ENCODE measurements at regions not wholly inside any gene's neighbourhood (a gene's known extent, or its start where the extent isn't known, plus 50 kb on each side); places are given as distances from the start of the nearest gene placed in this dataset.

DNA sequence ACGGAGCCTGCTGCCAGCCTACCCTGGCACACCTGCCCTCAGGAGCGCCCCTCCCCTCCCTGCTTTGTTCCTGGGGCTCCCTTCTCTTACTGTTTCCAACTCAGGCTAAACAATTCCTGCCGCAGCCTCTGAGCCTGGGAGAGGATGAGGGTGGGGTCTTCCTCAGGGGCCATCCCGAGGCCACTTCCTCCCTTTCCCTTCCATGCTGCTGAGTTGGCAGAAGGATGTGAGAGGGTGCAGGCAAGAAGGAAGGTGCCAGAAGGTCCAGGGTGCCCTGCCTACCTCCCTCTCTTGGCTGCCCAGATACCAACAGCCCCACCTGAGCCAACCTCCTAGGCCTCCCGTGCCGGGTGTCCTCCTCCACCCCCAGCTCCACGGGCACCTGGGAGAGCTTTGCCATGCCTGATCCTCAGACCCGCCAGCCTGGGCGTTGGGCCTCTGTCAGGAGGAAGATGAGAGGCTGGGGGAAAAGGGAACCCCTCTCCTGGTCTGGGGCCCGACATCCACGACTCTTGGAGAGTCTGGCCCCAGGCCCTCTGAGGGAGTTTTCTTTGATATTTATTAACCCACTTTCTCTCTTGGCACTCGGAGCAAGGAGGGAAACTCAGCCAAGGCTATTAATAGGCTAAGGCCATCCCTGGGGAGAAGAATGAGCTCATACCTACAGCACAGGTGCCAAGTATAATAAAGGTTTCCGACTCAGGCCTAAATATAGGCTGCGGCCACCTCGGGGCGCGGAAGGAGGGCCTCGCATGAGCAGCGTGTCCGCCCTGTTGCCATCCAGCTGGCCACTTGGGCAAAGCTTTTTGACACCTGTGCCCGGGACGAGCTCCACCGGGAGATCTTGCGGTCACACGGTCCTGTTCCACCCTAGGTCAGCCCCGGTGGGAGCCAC, 232.0 kb downstream of the ENGASE start:
- no peak for DNase-seq

DNA sequence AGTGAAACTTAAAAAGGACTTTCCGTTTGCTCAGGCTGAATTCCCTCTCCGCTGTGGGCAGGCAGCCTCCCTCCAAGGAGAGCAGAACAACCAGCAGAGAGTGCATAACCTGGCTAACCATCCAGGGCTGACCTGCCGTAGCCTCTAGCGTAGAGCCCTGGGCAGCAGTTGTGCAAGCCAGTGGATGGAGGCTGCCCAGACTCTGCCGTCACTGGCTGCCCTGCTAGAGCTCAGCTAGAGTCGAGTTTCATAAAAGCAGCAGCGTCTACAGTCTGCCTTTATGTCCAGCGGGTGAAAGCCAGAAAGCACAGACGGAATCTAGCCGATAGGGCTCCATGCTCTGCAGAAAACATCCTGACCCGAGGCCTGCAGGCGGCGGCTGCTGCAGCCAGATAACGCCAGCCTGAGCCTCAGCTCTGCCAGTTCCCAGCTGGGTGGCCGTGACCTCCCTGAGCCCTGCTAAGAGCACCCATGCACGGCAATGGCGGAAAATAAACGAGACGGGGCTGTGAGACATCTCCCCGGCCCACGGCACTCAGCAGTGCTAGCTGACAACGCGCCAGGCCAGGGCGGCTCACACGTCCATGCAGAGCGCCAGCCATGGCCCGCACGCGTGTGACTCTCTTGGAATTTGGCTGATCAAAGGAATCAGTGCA, 231.3 kb downstream of the ENGASE start:
- peak; percentile 32 for DNase-seq

DNA sequence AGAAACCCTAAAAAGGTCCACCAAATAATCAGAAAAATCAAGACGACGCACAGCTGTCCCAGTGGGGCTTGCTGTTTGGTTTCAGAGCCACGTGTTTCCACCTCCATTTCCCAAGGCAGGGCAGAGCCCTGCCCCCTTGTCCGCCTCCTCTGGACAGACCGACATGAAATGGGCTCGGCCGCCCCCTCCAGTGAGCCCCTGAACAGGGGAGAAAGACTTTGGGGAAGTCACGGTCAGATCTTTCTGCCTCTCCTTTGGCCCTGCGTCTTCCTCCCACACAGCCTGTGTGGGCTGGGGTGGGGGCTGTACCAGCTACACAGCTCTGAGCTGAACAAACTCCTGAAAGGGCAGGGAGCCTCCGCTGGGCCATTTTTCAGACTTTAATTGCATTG, 230.7 kb downstream of the ENGASE start:
- no peak for DNase-seq

DNA sequence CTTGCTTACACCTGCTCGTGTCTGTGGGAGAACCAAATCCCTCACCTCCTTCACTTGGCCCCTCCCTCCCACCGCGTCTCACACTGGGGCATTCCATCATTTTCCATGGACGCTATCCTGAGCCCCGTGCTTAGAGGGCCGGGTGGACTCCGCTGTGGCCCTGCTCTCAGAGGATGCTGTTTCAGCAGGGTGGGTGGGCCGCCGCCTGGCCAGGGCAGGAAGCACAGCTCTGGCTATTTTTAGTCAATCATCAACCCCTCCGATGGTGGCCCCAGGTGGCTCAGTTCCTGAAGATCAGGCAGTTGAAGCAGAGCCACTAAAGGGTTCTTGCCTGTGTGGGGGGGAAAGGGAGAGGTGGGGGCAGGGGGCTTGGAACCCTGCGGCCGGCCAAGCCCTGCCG, 230.3 kb downstream of the ENGASE start:
- DNase-seq = no peak

DNA sequence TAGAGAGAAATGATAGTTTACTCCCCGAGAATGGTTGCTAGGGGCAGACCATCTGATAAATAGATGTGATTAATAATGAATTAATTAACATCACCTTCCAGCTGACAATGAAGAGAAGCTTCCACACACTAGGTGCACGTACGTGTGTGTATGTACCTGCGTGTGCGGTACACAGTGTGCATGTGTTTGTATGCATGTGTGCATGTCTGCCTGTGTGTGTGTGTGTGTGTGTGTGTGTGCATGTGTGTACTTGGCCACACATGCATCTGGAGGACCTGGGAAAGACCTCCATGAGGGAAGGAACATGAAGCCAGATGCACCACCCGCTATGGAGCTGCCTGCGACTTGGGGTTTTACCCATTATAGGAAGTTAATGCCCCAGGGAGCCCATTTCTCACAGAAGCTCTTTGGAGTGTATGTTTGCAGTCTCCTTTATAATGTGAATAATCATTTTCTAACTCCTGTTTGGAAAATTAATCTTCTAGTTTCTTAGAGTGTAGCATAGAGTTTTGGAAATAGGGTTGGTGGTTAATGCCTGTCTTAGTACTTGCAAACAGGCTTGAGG, 229.1 kb downstream of the ENGASE start:
- no peak for DNase-seq

DNA sequence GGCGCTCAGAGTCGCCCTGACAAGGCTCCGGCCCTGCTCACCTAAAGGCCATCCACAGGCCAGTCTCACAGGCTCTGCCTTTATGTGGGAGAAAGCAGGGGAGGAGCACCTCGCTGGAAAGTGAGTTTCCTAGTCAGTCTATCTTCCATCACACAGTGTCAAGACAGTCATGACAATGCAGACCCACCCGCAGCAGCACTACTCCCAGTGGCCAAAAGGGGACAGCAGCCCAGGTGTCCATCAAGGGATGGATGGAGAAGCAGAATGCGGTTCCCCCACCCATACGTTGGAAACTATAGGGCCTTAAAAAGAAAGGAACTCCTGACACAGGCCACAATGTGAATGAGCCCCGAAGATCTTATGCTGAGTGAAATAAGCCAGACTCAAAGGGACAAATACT, 226.8 kb downstream of the ENGASE start:
- DNase-seq = no peak

DNA sequence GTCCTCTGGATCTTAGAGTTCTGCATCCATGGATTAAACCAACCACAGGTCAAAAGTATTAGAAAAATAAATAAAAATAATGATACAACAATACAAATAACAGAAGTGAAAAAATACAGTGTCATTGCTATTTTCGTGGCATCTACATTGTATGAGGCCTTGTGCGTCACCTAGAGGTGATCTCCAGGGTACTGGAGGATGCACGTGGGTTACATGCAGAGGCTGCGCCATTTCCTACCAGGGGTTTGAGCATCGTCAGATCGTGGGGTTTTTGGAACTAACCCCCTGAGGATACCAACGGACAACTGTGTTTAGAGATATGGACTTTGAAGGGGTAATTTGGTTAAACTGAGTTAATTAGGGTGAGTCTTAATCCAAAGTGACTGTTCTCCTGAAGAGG, 224.7 kb downstream of the ENGASE start:
- no peak for DNase-seq

DNA sequence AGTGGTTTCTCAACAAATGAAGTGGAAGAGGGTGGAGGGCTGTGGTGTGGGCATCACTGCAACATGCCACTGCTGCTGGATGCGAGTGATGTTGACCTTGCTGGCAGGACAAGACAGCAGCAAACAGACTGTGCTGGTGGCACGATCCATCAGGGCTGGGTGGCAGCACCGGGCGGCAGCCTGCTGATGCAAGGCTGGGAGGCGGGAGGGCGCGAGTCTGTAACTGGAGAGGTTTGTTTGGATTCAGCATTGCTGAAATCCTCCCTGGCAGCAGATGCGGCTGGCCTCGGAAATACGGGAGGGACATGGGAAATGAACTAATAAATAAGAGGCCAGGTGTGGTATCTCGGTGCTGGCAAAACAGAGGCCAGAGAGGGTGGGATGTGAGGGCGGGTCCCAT, 224.2 kb downstream of the ENGASE start:
- DNase-seq = no peak

DNA sequence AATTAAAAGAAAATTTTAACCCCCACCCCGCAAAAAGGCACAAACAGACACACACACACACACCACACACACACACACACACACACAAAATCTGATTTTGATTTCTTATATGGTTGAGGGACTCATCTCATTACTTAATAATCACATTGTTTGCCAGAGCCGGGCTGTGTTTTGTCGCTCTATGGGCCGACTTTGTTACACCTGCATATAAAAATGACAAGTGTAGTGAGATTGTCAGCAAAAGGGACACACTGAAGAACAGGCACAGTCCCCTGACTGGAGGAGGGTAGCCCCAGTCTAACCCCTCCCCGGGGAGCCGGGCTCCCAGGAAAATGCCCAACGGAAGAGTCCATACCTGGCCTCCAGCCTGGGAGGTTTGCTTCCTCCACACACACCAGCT, 221.6 kb downstream of the ENGASE start:
- no peak for DNase-seq

DNA sequence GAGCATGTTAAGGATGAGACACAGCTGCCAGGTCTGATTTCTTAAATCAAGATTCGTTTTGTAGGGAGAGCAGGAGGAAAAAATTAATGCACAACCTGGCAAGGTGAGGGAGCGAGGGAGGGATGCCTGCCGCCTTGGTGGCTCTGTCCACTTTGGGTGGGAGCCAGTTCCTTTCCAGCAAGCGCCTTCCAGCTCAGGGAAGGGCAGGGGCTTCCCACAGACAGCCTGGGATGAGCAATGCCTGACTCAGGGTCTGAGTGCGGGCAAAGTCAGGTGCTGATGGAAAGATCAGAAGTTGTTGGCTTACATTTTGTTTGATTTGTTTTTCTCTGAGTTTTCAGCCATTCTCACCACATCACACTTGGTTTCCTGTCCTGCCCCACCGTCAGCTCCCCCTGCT, 220.7 kb downstream of the ENGASE start:
- no peak for DNase-seq

DNA sequence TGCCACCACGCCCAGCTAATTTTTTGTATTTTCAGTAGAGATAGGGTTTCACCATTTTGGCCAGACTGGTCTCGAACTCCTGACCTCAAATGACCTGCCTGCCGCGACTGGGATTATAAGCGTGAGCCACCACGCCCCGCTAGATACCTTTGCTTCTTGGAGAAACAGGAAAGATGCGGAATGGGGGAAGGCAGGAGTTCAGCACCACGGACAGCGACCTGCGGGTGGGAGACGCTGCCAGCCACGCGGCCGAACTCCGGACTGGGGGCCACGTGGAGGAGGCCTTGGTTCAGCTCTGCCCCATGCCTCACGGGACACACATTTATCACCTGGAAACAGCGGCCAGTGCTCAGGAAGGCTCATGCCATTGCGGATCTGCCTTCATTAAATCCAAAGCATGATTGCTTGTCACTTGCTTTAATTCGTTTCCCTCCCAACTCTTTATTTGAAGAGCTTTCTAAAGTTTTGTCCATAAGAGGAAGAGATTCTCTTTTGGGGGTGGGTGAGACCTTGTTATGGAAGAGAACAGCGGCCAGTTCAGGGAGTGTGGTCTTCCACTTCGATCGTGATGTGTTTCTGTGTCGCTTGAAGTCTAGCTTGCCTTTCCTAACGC, 219.9 kb downstream of the ENGASE start:
- peak; percentile 80 for DNase-seq

DNA sequence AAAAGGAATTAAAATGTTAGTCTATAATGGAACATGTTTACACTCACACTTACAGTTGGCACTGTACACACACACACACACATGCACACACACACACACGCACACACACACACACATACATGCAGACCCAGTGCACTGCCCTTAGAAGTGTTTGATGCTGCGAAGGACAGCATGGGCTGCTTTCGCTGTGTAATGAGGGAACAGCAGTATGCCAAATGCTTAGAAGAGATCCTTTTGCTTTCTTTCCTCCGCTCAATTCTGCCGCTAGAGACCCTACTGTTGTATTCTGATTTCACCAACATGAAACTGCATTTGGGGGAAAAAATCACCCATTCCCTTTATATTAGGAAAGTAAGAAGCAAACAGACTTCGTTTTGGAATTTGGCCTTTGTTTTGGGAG, 217.9 kb downstream of the ENGASE start:
- DNase-seq = no peak

DNA sequence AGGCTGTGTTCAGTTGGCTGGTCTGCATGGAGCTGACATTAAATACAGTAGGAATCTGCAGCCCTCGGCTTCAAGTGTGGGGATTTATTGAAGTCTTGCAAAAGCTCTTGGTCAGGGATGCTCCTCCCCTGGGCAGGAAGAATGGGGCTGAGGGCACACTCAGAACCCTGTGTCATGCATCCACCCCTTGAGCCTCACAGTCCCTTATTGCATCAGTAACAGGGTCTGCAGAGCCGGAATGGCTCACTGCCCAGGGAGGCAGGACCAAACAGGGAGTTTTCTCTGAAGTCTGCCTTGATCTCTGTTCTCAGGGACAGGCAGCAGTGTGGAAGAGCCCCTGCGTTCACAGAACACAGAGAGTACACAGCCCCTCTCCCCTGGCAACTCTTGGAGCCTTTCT, 216.8 kb downstream of the ENGASE start:
- DNase-seq = no peak

DNA sequence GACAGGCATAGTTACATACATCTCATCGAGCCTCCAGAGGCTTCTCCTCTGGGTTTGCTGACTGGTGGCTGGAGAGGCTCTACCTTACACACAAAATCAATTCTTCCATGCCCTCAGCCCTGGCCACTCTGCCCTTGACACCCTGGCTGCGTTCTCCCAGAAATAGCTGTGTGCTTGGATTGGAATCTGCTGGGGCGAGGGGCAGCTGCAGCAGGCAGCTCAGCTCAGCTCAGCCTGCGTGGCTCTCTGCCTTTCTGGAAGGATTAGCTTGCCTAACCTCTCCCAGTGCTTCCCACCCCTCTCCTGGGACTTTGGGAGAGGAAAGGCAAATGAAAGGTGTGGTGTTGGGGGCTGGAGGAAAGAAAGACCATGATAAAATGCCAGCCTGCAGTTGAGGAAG, 216.1 kb downstream of the ENGASE start:
- DNase-seq = no peak

DNA sequence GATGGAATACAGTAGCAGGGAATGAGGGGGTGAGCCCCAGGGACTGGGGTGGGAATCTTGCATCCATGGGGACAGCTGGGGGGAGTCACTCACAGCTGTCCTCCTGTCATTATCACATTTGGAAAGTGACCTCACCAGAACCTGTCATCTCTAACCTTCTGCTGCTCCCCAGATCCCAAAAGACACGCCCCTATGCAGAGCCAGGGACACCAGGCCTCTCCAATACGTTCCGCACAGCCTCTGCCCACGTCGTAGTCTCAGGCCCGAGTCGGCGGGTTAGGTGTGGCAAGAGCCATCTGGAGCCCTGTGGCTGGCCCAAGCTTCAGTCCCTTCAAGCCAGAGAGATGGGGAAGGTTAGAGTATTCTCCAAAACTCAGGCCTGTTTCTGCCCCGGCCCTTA, 214.3 kb downstream of the ENGASE start:
- DNase-seq = no peak

DNA sequence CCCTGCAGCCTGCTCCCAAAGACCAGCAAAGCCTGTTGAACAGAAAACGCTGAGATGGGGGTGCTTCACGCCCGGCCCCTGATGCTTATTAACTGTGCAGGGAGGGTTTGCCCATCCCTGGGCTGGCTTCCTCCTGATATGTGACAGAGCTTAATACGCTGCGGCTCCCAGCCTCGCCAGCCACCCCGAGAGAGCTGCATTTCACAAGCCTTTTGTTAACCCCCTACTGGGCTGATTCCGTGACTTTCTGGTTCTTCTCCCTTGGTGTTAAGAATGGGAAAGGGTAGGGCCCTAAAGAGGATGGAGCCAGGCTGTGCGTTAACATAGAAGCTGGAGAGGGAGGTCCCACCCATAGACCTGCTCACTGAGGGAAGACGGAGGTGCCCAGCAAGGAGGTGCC, 211.8 kb downstream of the ENGASE start:
- no peak for DNase-seq

DNA sequence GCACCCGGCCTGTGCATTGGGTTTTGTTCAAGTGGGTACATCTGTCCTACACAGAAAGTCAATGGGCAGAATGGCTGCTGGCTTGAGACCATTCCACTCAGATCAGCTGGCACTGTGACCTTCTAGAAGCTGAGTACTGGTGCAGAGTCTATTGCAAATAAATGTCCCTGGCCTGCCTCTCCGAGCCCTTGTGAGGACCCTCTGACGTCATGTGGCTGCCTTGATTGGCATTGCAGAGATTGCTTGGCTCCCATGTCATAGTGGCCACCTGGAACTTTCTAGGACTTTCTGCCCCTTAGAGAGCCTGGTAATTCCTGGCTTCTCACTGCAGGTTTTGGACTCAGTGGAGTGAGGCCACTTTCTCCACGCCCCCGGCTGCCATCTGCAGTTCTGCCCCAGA, 211.3 kb downstream of the ENGASE start:
- DNase-seq = no peak

DNA sequence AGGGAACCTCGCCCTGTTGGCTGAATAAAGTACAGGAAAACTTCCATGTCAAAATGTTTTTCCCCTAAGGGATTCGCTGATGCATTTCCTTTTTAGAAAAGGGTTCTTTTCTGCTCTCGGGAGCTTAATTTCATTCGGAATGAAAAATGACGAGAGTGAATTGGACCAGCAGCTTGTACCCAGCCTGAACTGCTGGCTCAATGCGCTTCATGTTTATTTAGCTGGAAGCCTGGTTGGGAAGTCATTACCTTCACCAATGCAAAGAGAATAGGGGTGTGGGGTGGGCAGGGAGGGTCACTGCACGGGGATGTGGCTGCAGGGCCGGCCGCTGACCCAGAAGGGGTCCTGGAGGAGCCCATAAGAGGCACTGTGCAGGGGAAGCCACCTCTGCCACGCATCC, 207.7 kb downstream of the ENGASE start:
- DNase-seq = no peak

DNA sequence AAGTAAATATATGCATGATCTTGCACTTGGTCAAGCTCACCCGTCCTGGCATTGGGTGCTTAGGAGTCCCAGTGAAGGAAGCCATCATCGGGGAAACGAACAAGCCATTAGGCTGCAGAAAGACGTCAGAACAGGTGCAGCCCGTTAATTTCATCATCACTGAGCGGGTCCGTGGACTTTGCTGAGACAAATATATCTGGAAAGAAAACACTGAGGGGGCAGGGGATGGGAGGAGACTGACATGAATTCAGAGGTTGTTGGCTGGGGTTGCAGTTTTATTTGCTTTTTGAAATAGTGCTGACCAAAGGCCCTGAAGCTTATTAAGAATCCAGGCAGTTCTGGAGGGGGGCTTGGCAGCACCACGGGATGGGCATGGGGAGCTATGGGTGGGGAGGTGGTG, 207.2 kb downstream of the ENGASE start:
- no peak for DNase-seq

DNA sequence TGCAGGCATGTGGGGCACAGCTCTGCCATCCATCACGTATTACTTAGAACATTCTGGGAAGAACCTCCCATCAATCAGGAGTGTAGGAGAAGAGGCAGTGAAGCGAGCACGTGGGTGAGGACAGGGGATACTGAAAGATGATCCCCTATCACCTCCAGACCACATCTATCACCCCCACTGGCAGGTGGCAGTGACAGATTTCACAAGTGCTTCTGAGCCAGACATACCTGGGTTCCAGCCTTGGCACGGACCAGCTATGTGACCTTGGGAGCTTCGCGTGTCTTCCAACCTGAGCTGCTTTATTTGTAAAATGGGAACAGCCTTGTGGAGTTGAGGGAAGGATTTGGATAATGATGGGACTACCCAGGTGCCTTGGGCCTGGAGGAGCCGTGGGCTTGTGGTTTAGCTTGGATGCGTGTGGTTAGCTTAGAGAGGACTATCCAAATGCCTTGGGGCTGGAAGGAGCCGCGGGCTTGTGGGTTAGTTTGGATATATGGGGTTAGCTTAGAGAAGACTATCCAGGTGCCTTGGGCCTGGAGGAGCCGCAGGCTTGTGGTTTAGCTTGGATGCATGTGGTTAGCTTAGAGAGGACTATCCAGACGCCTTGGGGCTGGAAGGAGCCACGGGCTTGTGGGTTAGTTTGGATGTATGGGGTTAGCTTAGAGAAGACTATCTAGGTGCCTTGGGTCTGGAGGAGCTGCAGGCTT, 206.4 kb downstream of the ENGASE start:
- DNase-seq = no peak

DNA sequence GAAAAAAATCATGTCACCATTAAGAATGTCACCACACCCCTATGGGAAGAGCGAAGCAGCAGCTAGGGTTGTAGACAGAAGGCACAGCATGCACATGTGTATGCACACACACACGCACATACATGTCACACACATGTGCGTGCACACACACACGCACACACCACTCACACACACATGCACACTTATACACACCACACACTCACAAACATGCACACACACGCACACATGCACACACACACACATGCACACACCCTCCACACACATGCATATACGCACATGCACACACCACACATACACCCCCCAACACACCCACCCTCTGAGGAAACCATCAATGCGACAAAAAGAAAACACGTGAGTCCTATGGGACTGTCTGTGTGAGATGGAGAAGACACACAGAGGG, 205.4 kb downstream of the ENGASE start:
- no peak for DNase-seq

DNA sequence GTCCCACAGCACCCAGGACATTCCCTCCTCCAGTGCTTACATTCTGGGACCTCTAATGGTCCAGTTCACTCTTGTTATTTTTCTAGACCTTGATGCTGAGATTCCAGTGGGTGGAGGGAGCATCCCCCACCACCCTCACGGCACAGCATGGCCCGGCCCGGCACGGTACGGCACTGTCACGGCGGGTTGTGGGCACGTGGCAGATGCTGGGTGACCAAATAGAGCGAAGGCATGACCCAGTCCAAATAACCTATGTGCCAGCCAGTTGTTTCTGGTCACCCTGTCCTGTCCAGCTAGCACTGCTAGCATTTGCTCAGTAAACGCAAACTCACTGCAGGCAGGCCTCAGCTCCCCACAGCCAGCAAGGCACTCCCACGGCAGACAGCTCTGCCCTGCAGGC, 204.7 kb downstream of the ENGASE start:
- no peak for DNase-seq

DNA sequence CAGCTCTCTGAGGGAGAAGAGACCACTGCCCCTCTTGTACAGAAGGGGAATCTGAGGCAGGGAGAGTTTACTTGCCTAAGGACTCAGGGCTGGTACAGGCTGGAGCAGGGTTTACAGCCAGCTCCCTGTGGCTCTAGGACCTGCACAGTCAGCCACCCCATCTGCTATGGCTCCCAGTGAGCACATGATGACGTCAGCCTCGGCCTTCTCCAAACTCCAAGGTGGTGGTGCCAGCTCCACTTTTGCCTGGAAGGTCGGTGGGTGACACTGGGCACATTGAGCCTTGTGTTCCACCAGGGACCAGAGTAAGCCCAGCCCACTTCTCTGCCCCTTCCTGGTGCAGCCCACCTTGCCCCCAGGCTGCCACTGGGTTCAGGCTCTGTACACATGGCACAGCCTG, 202.2 kb downstream of the ENGASE start:
- DNase-seq = no peak
